ENCODE measurements at regions not wholly inside any gene's neighbourhood (a gene's known extent, or its start where the extent isn't known, plus 50 kb on each side); places are given as distances from the start of the nearest gene placed in this dataset.
"Not testable (repeated sequence)": the region's sequence is repeated elsewhere in the genome, so short reads cannot be mapped to it uniquely, and the experiment has no call there.

DNA sequence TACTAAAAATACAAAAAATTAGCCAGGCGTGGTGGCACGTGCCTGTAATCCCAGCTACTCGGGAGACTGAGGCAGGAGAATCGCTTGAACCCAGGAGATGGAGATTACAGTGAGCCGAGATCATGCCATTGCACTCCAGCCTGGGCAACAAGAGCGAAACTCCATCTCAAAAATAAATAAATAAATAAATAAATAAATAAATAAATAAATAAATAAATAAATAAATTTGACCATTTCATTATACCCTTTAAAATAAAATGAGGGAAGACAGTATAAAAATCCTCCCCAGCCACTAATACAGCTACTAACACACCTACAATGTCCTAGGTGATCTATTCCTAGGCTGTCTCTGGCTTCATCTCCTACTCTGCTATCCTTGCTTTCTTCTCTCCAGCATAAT, 562.8 kb downstream of the ZBBX start:
- DNase-seq = not testable (repeated sequence)

DNA sequence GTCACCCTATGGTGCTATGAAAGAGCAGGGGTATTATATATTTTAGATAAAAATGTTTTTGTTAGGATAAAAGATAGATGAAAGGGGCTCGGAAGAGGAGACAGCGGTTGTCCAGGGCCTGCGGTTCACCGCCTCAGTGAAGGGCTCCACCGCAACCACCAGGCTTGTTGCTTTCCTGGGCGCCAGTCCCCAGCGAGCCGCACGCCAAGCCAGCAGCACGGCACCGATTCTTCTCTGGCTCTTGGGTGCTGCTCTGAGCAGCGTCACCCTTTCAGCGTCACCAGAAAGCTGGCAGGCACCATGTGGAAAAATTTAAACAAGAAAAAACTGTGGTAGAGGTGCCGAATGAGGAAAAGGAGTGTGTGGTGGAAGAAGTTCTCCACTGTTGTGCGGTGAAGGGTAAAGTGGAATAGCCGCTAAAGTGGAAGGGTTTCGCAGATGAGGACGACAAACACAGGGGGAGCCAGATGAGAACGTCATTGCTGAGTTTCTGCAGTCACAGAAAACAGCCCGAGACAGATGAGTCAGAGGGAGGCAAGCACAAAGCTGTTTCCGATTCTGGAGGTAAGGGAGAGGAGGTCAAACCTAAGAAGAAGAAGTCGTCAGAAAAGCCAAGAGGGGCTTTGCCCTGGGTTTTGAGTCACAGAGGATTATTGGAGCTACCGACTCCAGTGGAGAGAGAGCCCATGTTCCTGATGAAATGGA, 569.2 kb downstream of the ZBBX start:
- DNase-seq = no peak

DNA sequence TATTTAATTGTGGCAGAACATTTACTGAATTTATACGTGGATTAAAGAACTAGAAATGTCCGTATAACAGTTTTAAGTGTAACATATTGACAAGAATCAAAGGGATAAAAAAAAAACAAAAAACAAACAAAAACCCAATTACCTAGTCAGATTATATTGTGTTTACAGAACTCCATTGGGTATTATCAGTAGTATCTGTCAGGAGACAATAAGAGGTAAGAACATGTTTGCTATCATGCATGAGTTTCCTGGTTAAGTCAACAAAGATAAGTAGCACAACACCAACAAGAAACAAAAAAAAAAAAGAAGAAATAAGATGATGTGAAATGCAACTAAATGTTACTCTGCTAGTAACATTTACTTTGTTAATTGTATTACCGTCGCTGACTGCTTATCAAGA, 570.6 kb downstream of the ZBBX start:
- DNase-seq = no peak

GRCh38 chr3:166788936-166789335, 591.2 kb downstream of the ZBBX start:
- no peak for DNase-seq

GRCh38 chr3:166785876-166786275, 594.2 kb downstream of the ZBBX start:
- DNase-seq = no peak

DNA sequence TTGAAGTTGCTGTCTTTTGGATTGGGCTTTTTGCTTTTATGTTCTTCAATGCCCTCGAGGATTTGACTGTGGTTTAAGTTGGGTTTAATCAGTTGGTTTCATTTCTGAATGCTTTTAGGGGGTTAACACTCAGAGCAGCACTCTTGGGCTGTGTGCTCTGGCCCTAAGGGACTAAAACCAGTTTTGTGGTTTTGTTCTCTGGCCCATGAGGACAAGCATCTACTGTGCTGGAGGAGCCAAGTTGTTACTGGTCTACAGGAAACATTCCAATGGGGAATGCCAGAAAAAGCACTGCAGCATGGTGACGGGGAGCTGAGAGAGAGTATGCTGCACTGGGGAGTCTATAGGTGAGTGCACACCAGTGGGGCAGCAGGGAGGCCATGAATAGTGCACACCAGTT, 596.9 kb downstream of the ZBBX start:
- no peak for DNase-seq

DNA sequence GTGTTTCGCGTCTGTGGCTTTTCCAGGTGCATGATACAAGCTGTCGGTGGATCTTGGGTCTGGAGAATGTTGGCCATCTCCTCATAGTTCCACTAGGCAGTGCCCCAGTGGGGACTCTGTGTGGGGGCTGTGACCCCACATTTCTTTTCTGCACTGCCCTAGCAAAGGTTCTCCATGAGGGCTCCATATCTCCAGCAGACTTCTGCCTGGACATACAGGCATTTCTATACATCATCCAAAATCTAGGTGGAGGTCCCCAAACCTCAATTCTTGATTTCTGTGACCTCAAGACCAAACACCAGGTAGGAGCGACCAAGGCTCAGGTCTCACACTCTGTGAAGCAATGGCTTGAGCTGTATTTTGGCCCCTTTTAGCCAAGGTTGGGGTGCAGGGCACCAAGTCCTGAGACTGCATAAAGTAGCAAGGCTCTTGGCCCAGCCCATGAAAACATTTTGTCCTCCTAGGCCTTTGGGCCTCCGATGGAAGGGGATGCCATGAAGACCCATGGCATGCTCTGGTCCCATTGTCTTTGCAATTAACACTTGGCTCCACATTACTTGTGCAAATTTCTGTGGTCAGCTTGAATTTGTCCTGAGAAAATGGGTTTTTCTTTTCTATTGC, 615.3 kb downstream of the ZBBX start:
- DNase-seq = no peak

- DNase-seq = peak; percentile 14
Observed at GRCh38 chr3:166759736-166760513, 620.2 kb downstream of the ZBBX start.

DNA sequence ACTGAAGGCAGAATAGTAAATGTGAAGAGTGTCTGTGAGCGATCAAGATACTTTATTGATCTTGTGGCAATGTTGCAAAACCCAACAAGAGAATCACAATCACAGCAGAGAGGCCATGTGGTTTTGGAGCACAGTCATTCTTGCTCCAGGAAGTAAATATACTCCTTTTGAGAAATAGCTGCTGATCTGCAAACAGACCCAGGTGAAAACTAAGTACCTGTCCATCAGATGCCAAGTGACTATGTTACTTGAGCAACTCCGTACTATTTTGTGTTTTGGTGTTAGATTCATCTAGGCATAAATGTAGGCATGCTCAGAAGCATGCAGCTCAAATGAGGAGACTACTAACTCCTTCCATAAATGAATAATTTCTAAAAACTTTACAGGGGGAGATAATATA, 627.9 kb downstream of the ZBBX start:
- no peak for DNase-seq

DNA sequence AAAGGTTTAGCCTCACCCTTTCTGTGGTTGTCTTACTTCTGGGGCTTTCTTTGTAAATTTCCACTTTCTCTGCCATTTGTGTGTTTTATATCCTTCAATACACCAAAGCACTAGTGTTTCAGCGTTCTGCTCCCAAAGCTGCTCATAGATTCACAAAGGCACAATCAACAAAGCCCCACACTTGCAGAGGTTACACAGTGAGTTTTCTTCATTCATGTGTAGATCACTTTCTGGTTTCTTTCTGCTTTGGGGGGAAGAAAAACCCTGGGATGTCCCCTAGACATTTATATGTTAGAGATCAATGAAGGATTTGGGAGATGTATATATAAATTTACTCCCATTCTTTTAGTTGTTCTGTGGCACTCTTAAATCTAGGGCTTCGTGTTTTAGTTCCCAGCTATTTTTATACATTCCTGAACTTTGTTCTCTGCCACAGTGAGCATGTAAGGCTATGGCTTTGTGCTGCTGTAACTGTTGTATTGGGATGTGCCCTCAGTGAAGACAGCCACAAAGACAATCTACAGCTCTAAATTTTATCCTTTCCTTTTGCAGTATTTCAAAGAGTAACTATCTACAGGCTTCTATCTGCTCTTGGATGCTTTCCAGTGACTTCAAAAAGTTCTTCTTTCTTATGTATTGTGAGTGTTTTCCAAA, 636.5 kb downstream of the ZBBX start:
- DNase-seq = no peak

DNA sequence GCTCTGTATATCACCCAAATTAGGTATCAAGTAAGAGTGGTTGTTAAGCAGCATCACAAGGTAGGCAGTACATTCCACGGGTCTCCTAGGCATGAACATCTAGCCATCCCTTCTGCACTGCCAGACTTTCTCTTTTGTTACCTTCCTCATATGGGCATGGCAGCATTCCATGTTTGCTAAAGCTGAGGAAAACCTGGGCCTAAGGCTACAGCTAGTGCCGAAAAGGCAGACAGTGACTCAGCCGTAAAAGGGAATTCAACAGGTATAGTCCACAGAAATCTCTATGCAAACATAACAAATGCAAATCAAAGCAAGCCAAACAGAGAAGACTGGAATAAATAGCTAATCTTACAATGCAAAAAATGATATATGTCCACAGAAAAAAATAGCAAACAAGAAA, 645.4 kb downstream of the ZBBX start:
- DNase-seq = peak; percentile 30

DNA sequence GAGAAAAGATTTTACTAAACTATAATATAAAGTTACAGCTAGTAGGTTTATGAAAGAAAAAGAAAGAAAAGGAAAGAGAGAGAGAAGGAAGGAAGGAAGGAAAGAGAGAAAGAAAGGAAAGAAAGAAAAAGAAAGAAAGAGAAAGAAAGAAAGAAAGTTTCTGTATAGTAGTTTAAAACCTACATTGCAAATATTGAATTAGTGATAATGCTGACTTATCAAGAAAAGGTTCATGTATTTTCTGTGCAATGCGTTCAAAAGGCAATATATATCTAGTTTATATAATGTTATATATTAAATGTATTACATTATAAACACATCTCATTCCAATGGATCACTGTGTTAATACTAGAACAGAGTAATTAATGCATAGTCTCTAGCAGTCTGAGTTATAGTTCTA, 648.4 kb downstream of the ZBBX start:
- no peak for DNase-seq

GRCh38 chr3:166721466-166721865, 658.6 kb downstream of the ZBBX start:
- DNase-seq = no peak

GRCh38 chr3:166714206-166714605, 665.9 kb downstream of the ZBBX start:
- peak; percentile 27 for DNase-seq

- peak; percentile 28 for DNase-seq
Observed at GRCh38 chr3:166713787-166714186, 666.3 kb downstream of the ZBBX start.

DNA sequence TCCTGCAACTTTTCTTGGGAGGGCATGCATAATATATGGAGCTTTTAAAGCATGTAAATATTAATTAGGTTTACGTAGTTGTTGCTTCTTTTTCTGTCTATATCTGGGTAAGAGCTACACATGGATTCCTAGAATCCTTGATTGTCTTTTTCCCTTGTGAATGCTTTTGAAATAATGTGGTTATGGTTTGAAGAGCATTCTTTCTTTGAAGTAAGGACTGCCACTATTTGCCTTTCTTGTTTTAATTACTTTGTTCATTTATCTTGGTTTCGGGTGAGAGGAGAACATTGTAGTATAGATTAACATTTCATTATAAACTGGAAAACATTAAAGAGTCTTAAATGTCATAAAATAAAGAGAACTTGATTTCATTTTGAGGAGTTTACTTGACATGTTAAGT, 674.0 kb downstream of the ZBBX start:
- DNase-seq = peak; percentile 54

DNA sequence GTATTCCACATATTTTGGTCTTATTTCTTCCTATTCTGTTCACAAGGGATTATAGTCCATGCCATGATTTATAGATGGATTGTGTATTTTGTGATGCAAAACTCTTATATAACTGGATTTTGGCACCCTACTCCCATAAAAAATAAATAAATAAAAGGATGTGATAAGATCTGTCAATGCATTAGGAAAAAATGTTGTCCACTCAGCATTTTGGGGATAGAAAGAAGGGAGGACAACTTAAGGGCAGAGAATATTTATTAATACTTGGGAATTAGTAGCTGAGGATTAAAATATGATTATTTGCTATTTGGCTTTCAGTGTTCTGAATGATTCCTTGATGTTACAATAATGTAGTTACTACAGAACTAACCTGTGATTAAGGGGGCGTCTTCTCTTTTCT, 682.6 kb downstream of the ZBBX start:
- no peak for DNase-seq

DNA sequence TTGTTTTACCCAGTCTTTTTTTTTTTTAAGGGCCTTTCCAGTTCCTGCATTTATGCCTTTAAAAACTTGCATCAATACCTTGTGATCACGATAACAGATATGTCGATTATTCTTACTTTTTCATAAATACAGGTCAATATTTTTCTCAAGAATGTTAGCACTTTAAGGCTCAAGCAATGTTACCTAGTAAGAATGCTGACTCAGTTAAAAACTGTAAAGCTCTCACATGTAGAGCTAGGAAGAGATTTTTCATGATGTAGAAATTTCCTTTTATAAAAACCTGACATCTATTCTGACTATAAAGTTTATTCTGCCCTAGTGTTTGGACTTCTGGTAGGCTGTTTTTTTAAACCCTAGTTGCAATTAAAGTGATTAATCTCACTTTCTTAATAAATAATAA, 684.0 kb downstream of the ZBBX start:
- no peak for DNase-seq

DNA sequence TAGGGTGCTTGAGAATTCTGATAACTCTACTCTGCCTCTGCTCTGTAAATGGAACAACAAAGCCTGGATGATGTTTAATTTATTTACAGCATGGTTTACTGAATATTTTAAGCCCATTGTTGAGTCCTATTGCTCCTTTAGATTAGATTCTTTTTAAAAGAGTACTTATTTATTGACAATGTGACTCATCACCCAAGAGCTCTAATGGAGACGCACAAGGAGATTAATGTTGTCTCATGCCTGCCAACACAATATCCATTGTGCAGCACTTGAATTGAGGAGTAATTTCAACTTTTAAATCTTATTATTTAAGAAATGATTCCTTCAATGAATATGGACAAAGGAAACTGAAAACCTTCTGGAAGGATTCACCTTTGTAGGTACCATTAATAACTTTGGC, 691.4 kb downstream of the ZBBX start:
- DNase-seq = no peak

GRCh38 chr3:166685246-166685645, 694.9 kb downstream of the ZBBX start:
- no peak for DNase-seq

- not testable (repeated sequence) for DNase-seq
Observed at GRCh38 chr3:166684077-166684476, 696.0 kb downstream of the ZBBX start.

GRCh38 chr3:166669781-166670180, 710.3 kb downstream of the ZBBX start:
- no peak for DNase-seq

DNA sequence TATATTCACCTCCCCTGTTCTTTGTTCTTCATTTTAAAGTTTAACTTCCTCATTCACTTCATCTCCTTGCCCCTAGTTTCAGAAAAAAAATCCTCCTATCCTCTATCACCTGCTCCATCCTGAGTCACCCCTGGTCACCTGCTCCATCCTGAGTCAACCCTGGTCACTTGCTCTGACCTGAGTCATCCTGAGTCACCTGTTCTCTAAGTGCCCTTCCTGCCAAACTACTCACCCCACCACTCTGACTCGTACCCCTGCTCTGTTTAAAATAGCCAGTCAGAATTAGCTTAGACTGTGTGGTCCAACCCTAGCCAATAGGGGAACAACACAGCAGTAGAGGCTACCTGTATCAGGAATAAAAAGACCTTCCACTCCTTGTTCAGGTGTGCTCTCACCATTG, 716.9 kb downstream of the ZBBX start:
- no peak for DNase-seq

DNA sequence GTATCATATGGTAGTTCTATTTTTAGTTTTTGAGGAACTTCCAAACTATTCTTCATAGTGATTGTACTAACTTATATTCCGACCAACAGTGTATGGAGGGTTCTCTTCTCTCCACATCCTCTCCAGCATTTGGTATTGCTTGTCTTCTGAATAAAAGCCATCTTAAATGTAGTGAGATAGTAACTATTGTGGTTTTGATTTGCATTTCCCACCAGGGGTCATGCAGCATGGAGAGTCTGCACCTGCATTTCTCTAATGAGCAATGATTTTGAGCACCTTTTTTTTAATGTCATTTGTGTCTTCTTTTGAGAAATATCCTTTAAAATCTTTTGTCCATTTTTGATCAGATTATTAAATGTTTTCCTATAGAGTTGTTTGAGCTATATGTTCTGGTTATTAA, 718.5 kb downstream of the ZBBX start:
- DNase-seq = no peak
